ENCODE measurements at regions not wholly inside any gene's neighbourhood (a gene's known extent, or its start where the extent isn't known, plus 50 kb on each side); places are given as distances from the start of the nearest gene placed in this dataset.

DNA sequence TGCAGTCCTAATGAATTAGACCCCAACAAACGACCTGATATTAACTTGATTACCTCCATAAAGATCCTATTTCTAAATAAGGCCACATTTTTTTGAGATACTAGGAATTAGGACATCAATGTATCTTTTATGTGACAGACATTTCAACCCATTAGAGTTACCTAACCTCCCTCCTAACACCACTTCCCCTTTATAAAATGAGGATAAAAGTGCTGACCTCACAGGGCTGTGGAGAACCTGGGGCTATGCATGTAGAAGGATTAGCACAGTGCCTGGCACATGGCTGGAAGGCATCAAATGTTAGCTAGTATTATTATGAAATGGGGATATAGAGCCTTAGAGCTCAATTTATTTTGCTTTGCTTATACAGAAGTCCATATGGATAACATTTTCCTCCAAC lies 53.5 kb upstream of the LRRN1 start:
- no peak for DNase-seq (ENCODE audit: extremely low spot score, insufficient read length, low read depth)
- FAIRE-seq: no peak

DNA sequence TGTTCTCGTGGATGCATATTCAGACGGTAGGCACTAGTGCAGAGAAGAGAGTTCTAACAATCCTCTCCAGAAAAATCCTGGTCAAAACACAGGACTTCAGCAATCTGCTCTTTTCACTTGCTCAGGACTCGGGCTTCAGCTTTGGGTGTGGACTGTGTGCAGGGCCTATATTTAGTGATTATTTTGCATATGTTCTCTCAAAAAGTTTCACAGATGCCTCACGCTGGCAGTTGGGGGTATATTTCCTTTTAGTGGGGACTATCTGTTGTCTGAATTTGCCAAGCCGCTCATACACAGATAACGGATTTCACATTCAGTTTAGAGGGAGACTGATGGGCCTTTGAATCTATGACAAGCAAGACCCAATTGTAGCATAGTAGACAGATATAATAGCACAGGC lies 54.4 kb upstream of the LRRN1 start:
- no peak for FAIRE-seq
- DNase-seq (ENCODE audit: extremely low spot score, insufficient read length, low read depth): no peak

DNA sequence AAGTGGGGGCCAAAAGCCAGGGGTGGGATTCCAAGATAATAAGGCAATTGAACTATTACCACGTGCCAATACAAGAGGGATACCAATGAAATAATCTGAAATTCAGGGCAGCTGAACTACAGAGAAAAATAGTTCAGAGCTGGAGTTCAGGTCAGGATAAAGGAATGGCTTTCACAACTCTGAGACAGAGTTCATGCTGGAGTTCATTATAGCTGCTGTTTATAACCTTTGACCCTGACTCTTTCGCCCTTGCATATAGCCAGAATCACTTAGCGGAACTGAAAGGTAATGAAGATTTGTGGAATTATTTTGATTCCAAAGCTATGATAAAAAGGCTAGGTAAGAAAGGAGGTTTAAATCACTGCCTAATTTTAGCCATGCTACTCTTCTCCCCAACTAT lies 55.5 kb upstream of the LRRN1 start:
- DNase-seq (ENCODE audit: extremely low spot score, insufficient read length, low read depth) (no peak), FAIRE-seq (no peak)

DNA sequence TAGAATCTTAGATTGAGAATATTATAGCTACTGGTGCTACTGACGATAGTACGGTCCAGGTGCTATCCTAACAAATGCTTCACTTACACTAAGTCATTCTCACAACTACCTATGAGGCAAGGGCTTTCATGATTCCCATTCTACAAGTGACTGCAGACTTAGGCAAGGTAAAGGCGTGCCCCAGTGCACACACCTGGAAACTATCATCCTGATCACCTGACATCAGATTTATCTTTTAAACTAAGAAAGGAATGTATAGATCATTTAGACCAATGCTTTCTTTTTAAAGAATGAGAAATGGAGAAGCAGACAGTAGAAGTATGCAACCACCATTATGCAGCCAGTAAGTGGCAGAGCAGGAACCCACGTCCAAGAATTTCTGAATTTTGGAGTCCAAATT lies 59.2 kb upstream of the LRRN1 start:
- no peak for DNase-seq (ENCODE audit: extremely low spot score, insufficient read length, low read depth)
- FAIRE-seq: no peak

DNA sequence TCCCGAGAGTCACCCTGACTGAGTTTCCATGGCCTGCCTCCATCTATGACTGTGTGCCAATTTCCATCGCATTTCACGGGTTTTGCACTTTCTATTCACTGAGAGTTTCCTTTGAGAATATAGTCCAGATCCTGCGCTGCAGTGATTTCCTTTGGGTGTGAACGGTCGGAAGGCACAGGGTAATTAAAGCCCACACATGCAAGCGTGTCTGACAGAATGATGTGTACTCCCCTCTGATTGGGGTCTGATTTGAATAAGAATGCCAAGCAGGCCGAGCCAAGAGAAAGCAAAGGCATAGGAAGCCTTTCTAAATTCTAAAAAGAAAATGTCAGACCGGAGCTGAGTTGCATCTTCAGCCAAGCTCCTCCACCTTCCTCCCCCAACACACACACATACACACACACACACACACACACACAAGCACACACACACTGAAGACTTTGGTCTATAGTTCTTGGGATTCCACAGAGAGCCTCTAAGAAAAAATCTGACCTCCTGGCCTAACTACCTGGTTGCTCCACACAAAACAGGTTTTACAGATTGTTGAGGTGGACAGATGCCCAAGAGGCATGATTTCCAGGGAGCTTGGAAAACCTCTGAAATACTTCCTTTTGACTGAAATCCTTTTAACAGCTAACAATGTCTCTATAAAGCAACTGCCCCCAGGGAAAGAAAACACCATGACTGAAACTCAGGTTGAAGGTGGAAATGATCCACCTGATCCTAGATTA lies 59.7 kb upstream of the LRRN1 start:
- FAIRE-seq (no peak), DNase-seq (ENCODE audit: extremely low spot score, insufficient read length, low read depth) (no peak)

DNA sequence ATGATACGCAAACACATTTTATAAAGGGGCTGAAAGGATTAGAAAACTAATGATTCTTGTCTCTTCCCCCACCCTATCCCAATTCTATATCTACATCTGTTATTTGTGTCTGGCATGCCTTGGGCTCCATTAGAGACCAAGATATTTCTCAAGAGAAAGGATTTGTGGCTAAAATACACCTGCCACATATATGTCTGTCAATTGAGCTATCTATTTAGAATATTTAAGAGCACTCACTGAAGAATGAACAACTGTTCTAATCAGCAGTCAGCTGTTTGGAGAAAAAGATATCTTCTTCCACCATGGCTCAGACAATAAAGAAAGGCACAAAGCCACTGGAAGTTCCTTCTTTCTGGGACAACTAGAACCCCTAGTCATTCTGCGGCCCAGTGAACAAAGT lies 61.7 kb upstream of the LRRN1 start:
- FAIRE-seq (no peak), DNase-seq (ENCODE audit: extremely low spot score, insufficient read length, low read depth) (no peak)

DNA sequence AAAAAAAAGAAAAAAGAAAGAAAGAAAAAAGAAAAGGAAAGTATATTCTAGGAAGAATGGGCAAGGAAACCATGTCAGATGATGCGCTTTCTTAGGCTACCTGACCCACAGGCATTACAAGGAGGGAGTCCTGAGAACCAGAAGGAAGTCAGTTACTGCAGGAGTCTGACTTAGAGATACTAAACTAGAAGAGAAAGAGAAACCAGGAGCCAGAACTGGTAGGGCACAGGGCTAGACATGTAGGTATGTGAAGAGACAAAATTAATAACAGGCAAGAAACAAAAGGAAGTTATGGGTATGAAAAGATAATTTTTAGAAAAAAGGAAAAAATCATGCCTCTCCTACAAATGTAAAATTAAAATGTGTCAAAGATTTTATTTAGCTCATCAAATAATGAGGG lies 63.3 kb upstream of the LRRN1 start:
- DNase-seq (ENCODE audit: extremely low spot score, insufficient read length, low read depth) (no peak), FAIRE-seq (no peak)

DNA sequence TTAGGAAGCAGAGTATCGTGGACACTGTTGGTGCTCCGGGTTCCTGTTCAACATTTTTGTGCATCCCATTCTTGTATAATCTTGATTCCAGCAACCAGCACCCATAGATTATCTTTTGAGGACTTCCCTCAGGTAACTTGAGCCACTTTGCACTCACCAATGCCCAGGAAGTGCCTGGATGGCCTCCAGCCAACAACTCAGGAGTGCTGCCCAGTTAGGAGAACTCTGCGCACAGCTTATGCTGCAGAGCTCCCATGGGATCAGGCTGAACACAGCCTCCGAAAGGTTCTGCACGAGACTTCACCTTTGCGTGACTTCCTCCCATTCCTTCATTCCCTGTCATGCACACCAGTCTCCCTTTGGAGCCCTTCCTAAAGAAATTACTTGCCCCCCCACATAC lies 64.3 kb upstream of the LRRN1 start:
- FAIRE-seq (no peak), DNase-seq (ENCODE audit: extremely low spot score, insufficient read length, low read depth) (no peak)

DNA sequence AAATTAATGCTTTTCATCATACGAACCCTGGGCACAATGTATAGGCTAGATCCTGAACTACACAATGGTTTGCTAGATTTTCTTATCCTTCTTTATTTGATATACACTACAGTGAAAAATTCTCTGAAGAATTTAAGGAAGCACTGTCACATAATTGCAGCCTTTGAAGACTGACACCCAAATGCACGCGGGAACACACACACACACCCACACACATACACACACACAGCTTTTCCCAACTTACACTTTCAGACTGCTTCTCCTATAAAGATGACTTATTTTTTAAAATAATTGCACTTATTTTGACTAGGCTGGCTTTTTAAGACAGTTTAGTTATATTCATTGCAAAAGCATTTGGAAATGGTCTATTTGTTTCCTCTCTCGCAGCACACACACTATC lies 70.0 kb upstream of the LRRN1 start:
- DNase-seq (ENCODE audit: extremely low spot score, insufficient read length, low read depth): no peak
- no peak for FAIRE-seq

DNA sequence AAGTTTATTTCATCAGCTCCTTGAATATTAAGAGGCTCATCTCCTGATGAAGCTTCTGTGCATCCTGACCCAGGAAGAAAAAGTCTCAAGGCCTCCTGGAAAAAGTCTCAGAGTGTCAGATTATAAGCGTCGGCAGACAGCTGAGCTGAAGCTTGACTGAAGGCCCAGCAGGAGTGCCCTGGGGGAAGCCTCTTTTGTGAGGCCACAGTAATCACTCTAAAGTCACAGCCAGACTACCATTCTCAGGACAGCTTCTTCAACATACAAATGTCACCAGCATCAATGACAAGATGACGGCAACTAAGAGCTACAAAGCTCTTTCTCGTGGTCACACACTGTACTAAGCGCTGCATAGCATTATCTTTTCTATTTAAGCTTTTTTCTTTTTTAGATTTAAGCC lies 72.7 kb upstream of the LRRN1 start:
- DNase-seq (ENCODE audit: extremely low spot score, insufficient read length, low read depth) (no peak), FAIRE-seq (no peak)

DNA sequence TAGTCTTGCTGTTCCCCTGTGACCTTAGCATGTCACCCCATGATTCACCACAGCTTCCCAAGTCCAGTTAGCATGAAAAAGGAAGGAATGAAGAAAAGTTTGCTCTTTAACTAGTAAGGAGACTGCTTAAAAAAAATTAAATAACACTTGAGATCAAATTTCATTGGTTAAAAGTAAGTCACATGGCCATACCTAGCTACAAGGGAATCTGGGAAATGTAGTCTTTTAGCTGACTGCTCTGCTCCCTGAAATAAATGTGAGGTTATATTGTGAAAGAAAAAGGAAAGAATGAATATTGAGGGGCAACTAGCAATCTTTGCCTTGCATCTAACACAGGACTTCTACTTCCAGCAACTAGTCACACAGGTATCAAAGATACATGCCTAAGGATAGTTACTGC lies 84.7 kb upstream of the LRRN1 start:
- no peak for DNase-seq (ENCODE audit: extremely low spot score, insufficient read length, low read depth)
- FAIRE-seq: no peak

DNA sequence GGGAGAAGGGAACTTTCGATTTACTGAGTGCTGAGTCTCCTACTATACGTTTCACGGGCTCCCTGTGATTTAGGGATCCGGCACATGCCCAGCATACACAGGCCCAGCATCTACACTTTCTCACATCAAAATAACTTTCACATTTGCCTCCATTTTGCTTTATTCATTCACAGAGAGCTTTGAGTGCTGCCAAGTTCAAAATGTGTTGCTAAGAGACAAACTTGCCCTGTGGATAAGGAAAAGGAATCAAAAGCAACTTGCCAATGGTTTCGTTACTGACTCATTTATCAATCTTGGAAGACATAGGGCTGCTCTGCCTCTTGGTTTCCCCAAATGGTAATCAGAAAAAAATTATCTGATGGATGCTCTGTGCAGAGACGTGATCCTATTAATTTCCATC lies 86.3 kb upstream of the LRRN1 start:
- DNase-seq (ENCODE audit: extremely low spot score, insufficient read length, low read depth): no peak
- FAIRE-seq: no peak

DNA sequence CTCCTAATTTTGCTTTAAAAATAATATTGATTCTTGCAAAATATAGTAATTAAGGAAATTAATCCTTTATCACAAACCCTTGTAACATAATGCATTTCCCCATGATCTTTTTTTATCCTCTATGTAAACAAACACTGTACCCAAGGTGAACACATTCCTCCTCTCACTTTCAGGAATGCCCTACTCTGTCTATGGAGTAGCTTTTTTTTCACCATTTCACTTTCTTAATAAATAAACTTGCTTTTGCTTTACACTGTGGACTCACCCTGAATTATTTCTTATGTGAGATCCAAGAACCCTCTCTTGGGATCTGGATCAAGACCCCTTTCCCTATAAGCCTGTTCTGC lies 90.5 kb upstream of the LRRN1 start:
- DNase-seq (ENCODE audit: extremely low spot score, insufficient read length, low read depth) (no peak), FAIRE-seq (no peak)

DNA sequence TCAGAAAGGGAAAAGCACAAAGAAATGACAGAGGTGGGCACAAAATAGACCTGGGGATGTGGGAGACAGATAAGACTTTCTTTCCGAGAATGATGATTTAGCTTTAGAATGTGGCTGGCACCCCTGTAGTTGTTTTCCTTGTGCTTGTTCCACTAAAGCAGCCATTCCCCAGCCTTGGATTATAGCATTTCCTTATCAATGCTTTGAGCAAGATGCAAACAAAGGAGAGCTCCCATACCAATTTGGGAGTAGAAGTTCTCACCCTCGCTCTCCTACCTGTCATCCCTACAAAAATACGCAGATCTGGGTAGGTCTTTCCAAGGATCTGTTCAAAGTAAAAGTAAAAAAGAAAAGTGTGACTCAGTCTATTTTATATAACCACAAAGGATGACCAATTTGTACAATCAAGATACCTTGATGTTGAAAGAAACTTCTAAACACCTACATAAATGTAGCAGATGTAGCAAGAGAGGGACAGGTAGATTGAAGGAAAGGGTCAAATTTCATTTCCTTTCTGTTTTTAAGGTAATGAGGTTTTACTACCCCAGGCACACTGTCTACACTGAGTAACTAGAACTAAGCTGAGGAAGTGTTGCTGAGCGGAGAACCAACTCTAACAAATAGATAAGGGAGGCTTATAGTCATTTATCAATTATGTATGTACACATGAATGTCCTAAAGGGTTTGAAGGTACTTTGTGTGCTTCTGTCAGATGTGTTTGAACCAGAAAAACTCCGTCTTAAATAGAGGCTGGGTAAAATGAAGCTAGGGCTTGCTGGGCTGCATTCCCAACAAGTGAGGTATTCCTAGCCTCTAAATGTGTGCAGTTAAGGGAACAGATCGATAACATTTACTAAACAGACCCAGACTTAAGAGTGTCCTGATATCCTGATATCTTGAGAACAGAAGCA lies 91.1 kb upstream of the LRRN1 start:
- no peak for DNase-seq (ENCODE audit: extremely low spot score, insufficient read length, low read depth)
- no peak for FAIRE-seq

DNA sequence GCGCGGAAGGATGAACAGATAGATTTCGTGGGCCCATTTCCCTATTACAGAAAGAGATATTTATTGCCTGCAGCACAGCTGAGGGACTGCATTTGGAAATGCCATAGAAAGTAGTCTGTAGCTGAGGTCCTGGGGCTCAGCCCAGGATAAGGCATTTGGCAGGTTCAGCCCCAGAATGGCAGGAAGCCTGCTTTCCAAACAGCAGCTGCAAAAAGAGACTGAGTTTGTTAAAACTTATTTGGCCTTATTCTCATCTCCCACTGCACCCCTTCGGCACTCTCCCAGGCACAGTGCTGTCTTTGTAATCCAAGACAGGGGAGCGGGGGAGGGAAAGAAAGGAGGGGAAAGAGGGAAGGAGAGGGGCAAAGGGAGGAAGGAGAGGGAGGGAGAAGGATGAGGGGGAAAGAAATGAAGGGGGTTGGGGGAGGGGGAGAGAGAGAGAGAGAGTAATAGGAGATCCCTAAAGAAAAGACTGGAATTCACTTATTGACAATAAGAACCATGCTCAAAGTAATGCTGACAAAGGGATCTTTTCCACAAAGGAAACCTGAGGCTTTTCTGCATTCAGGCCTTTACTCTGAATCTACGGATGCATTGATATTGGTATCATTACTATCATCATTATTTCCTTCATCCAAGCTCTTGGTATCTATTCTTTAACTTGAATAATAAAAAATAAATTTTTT lies 94.0 kb upstream of the LRRN1 start:
- DNase-seq (ENCODE audit: extremely low spot score, insufficient read length, low read depth): no peak
- FAIRE-seq: no peak

DNA sequence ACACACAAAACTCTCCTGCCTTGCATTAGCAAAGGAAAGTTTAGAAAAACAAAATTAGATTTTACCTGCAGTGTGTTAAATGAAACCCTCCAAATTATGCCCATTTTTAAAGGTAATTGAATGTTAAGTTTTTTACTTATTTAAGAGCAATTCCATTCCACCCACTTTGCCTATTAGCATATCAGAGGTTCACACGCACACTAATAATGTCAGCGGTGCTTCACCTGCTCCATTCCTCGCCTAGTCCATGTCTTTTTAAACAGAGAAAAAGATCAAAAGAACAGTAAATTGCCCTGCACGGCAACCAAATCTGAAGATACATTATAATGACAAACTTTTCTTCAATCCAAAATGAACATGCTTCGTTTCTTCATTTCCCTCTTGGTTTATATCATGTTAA lies 97.3 kb upstream of the LRRN1 start:
- FAIRE-seq (no peak), DNase-seq (ENCODE audit: extremely low spot score, insufficient read length, low read depth) (no peak)

DNA sequence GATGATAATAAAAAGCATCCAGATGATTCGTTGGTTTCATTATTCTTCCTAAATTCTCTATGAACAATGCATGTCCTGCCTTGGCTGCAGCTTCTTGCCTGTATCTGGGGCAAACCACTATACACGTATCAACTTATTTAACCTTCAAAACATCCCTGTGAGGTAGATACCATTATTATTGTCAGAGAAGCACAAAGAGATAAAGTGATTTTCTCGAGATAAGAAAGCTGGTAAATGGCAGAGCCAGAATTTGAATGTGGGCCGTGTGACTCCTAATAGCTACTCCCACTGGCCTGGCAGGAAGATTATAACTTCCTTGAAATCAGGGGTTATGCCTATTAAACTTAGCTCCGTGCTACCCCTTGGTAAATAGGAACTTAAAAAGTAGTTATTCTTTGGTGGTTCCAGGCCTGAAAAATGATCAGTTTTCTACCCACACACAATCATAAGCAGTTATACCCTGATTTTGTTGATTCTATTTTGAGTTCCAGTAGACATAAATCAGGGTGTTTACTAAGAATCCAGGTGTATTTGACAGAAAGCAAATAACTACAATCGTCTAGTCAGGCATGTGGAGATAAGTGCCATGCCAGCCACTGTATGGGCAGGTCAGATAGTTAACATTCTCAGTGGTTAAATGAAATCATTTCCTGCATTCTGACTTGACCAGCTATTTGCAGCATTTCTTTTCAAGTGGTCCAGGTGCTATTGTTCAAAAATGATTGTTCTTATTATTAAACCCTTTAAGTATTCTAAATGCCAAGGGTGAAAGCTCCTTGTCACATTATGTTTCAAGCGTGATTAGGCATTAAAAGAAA lies 99.2 kb upstream of the LRRN1 start:
- FAIRE-seq (no peak), DNase-seq (ENCODE audit: extremely low spot score, insufficient read length, low read depth) (no peak)

DNA sequence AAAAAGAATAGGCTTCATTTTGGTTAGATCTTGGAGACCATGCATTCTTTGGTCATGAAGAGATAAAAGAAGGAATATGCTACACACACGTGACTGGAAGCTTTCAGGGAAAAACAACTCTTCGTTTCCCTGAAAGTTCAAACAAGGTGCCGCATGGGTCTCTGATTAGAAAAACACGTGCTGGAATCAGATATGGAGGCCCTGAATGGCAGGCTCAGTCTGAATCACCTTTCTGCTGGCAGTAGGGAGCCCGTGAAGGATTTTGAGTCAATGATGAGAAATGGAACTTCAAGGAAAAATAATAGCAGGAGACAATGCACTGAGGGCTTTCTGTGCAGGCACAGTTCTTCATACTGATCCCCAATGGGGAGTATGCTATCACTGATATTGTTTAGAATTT lies 99.8 kb upstream of the LRRN1 start:
- no peak for DNase-seq (ENCODE audit: extremely low spot score, insufficient read length, low read depth)
- no peak for FAIRE-seq

DNA sequence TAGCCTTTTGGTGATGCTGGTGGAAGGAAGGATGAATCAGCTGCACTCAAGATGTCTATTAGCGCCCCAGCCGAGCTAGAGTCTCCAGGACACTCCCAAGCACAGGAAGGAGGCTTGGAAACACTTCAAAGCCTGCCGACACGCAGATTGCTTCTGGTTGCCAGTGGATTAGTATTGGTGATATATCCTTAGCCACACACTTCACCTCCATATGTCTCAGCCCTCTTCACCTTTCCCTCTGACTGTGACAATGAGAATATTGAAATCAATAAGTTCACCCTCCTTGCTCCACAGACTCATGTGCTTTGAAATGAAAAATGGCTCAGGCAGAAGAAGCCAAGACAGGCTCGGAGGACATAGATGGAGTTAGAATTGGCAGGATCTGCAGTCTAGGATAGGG lies 102.9 kb upstream of the LRRN1 start:
- DNase-seq (ENCODE audit: extremely low spot score, insufficient read length, low read depth): no peak
- no peak for FAIRE-seq

DNA sequence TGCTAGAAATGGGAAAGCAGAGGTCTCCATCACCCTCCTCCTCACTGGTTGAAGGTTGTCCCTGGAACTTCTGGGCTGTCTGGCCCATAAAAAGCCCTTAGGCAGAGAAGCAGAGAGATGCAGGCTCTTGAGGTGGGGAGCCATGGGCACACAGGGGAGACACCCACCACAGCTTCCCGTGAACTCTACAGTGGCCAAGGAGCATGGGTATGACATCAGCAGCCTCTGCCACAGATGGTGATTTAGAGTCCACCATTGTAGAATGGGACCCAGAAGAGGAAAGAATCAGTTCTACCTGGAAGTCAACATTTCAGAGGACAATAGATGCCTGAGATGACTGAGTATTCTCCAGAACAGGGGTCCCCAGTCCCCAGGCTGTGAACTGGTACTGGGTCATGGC lies 105.6 kb upstream of the LRRN1 start:
- FAIRE-seq (no peak), DNase-seq (ENCODE audit: extremely low spot score, insufficient read length, low read depth) (no peak)

Data from GM18507 (cell line).